GM21390 (cell line): ENCODE measurements at regions not wholly inside any gene's neighbourhood (a gene's known extent, or its start where the extent isn't known, plus 50 kb on each side); places are given as distances from the start of the nearest gene placed in this dataset.
"Not testable (repeated sequence)": the region's sequence is repeated elsewhere in the genome, so short reads cannot be mapped to it uniquely, and the experiment has no call there.

ENCODE experiments used
- ATAC-seq: cut with Tn5 transposase; IDR thresholded peaks from one replicate; pipeline ENCODE4 v1.9.1; 2021; ENCODE audit not compliant: unreplicated experiment

DNA sequence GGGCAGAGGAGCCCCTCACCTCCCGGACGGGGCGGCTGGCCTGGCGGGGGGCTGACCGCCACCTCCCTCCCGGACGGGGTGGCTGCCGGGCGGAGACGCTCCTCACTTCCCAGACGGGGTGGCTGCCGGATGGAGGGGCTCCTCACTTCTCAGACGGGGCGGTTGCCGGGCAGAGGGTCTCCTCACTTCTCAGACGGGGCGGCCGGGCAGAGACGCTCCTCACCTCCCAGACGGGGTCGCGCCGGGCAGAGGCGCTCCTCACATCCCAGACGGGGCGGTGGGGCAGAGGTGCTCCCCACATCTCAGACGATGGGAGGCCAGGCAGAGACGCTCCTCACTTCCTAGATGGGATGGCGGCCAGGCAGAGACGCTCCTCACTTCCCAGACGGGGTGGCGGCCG is 1615.9 kb upstream of the C9orf72 start:
- ATAC-seq = not testable (repeated sequence)

DNA sequence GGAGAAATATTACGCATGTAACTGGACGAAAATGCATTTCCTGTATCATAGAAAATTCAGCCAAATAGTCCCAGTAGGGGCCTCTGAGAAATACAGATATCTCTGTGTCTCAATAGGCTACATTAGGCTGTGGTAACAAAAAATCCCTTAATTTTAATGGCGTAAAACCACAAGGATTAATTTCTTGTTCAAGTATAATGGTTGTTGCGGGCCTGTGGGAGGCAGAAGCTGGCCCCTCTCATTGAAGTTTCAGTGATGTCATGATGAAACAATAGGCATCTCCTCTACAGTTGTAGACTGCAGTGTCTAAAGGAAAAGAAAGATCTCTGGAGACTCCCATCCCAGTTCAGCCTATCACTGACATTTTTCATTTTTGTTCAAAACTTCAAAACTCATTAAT is 1625.6 kb upstream of the C9orf72 start:
- ATAC-seq = no peak

DNA sequence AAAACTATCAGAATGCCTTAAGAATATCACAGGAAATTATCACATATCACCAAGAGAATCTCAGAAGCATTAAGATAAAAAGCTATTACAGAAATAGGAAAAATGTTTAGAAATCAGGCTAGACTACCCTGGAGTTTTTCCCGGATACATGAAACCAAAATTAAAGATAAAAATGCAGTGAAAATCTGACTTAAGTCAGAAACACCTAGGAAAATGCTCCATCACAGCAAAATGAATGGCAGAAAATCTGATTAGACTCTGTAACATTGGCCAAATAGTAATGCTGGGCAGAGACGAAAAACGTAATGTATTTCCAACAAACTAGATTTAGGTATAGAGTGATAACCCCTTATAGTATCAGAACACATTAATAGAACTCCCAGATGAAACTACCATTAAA is 1626.7 kb upstream of the C9orf72 start:
- ATAC-seq = no peak

DNA sequence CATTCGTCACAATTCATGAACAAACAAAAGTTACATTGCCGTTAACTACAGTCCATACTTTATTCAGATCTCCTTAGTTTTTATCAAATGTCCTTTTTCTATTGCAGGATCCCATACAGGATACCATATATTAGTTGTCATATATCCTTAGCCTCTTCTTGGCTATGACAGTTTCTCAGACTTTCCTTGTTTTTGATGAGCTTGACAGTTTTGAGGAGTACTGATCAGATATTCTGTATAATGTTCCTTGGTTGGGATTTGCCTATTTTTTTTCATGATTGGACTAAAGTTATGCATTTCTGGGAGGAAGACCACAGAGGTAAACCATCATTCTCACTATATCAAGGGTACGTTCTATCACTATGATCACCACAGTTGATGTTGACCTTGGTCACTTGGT is 1627.4 kb upstream of the C9orf72 start:
- no peak for ATAC-seq

DNA sequence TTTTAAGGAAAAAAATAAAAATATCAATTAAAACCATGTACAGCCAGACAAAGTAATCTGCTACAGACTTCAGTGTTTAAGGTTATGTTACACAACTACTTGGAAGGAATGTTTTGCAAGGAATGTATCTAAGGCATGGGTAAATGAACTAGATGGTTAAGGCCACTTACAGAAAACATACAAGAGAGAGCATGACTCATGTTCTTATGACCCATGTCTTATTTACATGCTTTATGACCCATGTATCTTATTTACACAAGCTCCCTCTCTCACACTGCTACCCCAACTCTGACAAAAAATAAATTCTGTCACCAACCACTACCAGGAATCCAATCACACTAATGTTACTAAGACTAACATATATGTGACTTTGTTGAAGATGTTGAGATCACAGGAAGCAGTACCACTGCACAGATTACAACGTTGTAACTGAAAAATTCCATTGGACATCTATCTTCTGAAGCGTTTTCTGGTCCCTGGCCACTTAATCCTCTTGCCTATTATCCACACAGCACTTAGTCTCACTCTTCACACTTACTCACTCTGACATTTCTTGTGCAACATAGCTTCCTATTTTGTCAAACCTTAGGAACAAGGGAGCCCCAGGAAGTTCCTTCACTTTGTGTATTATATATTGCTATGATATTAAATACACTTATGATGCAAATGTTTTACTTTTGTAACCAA is 1630.1 kb upstream of the C9orf72 start:
- no peak for ATAC-seq

DNA sequence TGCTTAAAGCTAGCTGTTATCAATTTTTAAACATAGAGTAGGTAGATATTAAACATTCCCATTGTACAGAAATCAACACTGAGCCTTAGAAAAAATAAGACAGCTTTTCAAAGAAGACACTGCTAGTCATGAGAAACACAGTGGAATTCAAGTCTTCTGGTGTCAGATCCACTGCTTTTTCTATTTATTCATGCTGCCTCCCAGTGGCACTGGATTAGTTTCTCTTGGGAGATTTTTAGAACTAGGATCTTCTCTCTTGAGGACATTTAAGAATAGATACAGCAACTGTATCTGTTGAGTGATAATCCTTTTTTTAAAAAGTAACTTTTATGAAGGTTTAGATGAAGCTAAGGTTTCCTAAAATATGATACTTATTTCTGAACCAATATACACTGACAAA is 1635.4 kb upstream of the C9orf72 start:
- ATAC-seq = no peak

DNA sequence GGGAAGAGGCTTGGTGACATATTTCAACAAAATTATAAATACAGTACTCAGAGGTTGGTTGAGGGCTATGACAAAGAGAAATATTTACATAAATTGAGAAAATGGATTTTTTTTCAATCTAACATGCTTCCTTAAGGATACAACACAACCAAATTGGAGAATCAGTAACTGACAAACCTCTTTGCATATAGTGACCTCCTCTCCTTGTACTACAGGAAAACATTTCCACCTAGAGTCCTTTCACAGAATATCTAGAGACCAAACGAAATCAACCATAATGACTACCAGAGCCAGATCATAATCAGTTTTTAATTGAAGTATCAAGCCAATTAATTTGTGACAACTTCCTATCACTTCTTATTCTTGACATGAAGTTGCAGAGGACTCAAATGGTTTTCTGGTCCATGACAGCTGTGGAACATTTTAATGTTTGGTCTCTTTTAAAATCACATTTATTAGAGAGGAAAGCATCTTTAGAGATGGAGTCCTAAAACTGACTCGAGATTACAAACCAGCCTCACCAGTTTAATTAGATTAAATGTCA is 1636.5 kb upstream of the C9orf72 start:
- no peak for ATAC-seq

DNA sequence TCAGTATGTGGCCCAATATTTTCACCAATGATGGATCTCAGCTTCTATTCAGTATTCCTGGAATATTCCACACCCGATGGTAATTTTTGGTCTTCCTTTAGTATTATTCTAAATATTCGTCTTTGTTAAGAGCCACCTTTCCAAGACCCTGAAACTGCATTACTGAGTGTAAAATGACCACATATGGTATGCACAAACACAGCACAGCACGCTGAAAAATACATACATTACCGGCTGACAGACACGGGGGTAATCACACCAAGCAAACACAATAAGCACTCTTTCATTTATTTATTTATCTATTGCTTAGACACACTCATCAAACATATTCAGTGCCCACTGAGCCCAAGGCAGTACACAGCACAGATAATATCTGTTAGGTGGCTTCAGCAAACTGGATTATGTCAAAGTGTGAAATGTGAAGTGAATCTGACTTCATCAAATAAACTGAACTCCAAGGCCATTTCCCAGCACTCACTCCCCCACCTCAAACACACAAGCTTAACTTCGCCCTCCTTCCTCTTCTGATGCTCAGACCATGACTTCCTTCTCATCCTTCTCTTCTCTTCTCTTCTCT is 1637.8 kb upstream of the C9orf72 start:
- no peak for ATAC-seq

DNA sequence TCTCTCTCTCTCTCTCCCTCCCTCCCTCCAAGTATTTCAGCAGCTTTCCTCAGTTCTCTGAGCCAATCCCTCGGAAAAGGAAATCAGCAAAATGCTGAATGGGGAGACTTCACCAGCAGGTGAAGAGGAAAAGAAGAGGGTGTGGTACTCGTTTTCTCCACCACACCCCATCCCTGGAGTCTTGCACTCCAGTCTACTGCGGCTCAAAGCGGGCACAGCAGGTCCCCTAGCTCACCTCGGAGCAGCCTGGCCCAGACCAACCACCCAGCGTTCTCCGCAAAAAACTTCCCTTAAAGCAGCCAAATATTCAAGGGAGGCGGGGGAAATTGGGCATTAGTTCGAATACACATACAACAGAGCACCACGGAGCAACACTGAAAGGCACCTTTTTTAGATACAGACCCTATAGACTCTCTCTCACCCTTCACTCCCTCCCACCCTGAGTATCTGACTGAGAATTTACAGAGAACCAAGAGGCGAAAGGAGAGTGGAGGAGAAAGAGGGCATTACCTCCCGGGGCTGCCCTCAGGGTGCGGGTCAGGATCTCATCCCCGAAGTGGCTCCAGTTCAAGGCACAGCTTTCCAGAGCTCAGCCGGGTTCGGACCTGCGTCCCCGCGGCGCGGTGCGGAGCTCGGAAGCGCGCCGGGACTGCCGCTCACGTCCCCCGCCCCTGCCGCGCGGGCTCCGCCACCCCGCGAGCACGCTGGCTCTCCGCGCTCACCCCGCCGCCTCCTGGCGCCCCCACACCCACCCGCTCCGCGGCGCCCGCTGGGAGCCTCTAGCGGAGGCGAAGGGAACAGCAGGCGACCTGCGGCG is 1638.5 kb upstream of the C9orf72 start:
- ATAC-seq = peak; percentile 95

DNA sequence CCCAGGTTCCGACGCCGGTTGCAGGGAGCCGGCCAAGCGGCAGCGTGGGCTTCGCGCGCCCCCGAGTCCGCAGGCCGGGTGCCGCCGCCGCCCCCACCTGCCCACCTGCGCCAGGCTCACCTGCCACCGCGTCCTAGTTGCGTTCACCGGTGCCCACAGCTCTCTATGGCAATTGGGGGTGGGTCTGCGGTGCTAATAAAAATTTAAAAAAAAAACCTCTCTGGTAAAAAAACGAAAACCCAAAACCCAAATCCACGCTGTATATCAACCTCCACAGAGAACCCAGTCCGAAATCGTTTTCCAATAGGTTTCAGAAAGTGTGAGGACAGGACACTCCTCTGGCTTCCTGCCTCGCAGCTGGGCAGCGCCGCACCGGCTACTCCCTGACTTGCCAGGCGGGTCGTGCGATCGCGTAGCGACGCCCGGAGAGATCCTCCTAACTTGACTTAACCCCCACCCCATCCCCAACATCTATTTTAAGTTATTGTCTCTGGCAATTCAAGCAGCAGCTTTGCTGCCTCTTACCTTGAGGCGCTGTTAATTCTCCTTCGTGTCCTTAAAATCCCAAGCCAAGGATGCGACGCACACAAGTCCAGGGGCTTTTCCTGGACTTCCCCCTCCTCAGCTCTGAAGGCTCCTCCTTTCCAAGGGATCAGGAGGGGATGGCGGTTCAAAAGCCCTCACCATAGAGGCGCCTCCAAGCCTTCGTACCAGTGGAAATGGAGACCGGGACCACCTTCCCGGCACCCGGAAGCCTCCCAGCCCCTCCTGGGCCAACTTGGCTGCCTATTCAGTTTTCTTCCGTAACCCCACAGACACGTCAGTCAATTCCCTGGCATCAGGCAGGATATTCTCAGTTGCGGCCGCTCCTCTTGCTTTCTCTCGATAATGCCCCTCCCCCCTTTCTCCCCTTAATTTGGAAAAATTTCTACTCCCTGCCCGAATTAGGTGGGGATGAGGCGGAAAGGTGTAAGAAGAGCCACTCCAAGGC is 1639.4 kb upstream of the C9orf72 start:
- ATAC-seq = peak; percentile 6

DNA sequence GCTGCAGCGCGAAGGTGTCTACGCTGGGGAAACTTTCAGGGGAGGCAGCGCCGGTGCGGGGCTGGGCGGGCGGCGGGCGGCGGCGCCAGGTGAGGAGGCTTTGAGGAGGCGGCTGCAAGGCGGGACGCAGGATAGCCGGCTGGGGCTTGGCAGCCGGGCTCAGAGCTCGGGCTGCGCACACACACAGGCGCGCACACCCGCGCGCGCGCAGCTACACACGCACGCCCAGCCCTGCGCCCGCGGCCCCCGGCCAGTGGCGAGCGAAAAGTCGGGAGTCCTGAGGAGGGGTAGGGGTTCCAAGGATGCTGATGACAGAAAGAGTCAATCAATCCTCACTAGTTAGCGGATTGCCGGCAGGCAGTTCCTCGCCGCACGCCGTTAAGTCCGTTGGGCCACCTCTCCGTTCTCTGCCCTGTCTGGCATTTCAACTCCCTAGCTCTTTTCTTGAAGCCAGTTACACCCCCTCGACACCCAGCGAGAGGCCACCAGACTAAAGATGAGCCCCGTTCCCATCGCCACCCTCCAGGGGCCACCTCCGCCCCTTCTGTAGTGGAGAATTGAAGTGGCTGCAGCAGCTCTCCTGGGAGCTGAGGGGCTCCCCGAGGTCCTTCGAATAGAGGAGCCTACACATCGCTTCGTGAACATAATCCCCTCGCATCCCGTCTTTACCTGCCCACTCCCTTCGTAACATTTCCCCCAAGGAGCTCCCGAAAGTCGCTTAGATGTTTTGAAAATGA is 1640.3 kb upstream of the C9orf72 start, which contains the start of gene LINGO2:
Gene LINGO2, minus strand, starts transcription at position 185 of the 737 bp plus-strand sequence.
- no peak for ATAC-seq

DNA sequence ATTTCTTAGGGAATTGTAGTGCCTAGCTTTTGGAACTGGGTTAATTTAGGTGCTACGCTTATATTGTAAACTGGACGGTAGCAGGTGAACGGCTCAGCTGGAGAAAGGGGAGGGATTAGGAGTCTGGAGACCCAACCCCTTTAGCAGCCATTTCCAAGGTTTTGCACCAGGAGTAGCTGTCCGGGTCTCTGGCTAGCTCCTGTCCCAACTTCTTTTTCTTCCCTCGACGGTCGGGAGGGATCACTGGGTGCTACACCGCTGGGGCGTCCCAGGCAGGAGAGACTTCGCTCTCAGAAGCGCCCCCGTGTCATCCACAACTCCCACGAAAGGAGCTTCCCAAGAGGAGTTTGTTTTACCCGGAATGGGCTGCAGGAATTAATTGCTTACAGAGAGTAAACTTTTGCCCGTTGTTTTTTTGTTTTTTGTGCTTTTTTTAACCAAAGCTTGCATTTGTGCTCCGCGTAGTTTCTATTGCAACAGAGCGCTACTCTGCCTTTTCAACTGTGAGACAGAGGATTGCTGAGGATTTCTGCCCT is 1640.9 kb upstream of the C9orf72 start:
- ATAC-seq = no peak

DNA sequence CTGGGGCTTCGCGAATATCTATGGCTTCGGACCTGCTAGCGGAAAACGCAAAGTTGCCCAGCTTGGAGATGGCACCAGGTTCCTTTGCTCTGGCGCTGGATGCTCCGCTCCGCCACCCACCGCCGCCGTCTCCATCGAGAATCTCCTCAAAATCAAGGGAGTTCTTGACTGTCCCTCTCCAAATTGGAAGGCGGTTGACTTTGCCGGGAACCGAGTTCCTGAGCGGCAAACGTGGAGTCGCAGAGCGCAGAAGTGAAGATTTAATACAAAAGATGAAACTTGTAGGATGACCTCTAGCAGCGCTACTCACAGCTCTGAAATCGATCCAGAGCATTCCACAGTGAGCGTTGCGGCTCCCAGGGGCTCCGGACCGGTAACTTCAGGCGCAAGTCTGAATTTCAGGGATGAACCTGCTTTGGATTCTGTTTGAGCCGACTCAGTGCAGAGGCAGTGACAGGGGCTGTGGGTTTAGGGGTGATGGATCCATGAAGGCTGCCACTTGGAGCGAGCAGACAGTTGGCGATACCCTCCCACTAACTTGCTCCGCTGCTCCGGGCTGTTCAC is 1641.5 kb upstream of the C9orf72 start:
- ATAC-seq = no peak

DNA sequence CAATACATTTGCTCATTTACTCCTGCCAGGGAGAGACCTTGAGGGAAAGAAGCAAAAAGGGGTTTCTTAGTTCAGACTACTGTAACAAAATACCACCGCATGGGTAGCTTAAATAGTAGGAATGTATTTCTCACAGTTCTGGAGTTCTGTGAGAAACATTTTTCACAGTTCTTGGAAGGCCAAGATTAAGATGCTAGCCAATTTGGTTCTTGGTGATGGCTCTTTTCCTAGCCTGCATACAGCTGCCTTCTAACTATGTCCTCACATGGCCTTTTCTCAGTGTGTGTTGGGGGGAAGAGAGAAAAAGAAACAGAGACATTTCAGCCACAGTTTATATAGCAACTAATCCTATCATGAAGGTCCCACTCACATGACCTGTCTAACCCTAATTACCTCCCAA is 1644.7 kb upstream of the C9orf72 start:
- no peak for ATAC-seq

DNA sequence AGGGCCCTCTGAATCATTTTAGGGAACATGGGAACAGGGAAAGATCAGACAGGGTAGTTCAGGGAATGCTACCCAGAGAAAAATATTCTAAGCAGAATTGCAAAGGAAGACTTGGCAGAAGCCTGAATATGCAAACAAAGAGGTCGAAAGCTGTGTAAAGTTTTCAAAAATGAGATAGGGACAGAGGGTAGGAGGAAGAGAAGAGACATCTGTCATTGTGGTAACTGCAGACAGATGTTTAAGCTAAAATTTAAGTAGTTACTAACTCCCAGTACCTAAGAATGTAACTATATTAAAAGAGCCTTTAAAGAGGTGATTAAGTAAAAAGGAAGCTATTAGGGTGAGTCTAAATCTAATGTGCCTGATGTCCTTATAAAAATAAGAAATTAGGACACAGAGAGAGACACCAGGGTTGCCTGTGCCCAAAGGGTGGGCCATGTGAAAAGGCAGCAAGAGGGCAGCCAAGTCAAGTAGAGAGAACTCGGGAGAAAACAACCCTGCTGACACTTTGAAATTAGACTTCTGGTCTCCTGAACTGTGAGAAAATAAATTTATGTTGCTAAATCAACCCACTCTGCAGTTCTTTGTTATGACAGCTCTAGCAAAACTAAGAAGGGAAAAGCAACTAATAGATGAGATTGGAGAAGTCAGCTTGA is 1647.4 kb upstream of the C9orf72 start:
- no peak for ATAC-seq

DNA sequence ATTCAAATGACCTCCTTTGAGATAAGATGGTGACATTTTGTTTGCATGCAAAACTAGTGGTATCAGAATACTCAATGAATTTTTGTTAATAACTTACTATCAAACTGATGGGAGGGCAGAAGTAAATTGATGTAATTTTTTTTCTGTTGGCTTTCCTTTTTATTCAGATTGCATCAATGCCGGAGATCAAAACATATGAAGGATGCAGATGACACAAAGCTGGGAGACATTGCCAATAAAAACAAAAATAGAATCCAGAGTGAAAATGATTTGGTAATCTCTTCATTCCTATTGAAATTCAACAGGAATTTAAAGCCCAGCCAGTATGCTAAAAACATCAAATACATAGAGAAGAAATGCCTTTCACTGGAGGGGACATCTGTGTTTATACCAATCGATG is 1655.3 kb upstream of the C9orf72 start:
- ATAC-seq = no peak

DNA sequence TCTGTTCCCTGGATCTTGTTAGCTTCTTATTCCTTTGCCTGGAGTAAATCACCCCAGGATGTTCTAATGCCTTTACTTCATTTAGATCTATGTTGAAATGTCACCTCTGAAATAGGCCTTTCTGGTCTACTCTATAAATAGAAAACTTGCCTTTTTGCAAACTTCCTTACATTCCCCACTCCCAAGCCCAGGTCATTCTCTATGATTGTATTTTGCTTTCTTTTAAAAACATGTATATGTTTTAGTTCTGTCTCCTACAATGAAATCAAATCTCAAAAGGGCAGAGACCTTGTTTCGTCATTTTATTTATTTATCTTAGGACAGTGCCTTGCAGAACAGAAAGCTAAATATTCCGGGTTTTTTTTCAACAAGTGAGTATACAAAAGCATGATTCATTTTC is 1657.7 kb upstream of the C9orf72 start:
- no peak for ATAC-seq

DNA sequence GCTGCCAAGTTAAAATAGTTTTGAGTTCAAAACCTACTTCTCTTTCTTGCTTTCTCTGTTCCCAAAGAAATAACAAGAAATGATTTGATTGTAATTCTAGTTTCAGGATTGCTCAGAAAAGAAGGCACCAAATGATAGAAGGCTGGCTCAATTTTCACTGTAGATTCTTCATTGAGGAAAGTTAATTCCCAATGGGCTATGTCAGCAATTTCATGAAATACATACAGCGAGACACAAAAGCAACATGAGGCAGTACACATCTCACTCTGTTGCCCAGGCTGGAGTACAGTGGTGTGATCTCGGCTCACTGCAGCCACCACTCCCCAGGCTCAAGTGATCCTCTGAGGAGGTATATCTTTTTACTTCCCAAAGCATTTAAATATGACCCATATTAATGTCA is 1659.9 kb upstream of the C9orf72 start:
- no peak for ATAC-seq

DNA sequence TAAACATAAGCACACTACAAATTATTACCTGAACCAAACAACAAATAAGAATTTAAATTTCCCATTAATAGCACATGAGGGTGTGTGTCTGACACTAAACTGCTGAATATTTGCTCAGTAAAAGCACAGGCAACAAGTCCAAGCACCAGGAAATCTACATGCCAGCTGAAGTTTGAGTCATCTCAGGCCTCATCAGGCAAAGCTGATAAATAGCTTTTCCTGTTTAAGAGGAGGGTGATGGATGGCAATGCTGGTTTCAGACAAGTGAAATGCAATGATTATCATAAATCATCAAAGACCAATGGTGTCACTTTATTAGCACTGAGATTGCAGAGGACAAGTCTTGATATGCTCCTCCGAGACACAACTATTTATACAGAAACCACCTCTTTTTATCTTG is 1668.0 kb upstream of the C9orf72 start:
- no peak for ATAC-seq
